GM18502 (cell line): ENCODE measurements at regions not wholly inside any gene's neighbourhood (a gene's known extent, or its start where the extent isn't known, plus 50 kb on each side); places are given as distances from the start of the nearest gene placed in this dataset.

Source experiments
- ATAC-seq: cut with Tn5 transposase; IDR thresholded peaks from one replicate; pipeline ENCODE4 v1.9.1; 2021; ENCODE audit warnings: mild to moderate bottlenecking; ENCODE audit not compliant: unreplicated experiment, poor library complexity

- ATAC-seq, result no peak
Observed at GRCh38 chr2:138170485-138170884, 206.2 kb downstream of the HNMT start.

DNA sequence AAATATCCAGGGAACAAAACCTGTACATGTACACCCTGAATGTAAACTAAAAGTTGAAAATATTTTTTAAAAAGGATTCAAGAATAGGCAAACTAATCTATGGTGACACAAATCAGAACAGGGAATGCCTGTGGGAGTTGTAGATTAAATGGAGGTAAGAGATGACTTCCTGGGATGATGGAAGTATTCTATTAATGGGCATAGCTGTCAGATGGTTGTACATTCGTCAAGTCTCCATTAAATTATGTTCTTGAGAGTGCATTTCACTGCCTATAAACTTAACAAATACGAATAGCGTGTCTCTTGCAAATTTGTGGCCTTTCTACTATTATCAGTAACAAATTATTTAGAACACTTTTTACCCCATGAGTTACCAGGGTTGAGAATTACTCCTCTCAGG, 207.0 kb downstream of the HNMT start:
- ATAC-seq, result no peak

GRCh38 chr2:138175066-138175465, 210.8 kb downstream of the HNMT start:
- ATAC-seq, result no peak

DNA sequence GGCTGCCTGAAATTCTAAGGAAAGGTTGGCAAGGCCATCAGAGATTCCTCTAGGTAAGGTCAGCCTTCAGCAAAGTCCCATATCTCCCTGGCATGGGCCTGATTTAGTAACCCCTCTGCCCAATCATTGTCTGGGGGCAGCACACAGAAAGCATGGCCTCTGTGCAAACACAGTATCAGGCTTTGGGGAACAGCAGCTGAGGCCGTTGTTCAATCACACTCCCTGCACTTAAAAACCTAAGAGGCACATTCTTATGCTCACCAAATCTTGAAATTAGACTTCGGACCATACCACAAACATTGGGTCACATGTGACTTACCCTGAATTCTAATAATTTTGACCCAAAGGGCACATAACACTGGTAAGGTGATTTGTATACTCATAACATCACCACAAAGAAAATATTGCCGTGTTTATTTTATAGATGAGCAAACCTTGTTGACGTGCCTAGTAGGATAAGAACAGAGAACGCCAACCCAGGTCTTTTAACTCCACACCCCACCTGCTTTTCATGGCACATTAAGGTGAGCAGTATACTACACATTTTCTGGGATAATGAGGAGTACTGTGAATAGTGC, 212.7 kb downstream of the HNMT start:
- no peak for ATAC-seq

- ATAC-seq, result no peak
Observed at GRCh38 chr2:138177693-138178092, 213.4 kb downstream of the HNMT start.

DNA sequence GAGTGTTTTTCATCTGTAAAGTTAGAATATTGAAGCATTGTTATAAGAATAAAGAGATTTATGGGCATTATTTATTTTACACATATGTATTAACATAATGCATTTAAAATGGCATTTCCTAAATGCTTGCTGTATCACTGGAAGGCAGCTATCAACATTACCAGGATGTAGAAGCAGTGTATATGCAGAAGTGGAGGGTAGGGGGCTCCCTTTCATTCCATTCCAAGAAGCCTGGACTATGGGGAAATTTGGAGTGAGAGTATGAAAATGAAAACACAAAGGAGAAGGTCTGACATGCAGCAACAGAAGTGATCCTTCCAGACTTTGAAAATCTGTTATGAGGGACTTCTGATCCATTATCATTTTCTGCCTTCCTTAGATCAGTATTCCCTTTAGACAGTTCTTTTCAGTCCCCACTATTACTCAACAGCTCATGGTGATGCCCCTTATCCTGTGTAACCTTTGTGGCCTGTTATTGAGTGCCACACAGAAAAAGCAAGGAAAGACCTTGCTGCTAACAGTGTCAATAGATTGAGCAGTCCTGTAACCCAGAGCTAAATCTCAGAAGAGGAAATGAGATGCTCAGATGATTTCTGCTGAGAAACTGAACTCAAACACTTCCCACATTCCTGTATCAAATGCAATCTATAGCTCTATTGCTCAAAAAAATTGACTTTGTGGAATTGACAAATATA, 216.6 kb downstream of the HNMT start:
- no peak for ATAC-seq

- ATAC-seq, result no peak
Observed at GRCh38 chr2:138182250-138182936, 218.1 kb downstream of the HNMT start.

GRCh38 chr2:138182937-138183312, 218.7 kb downstream of the HNMT start:
- ATAC-seq, result no peak

GRCh38 chr2:138183705-138184104, 219.4 kb downstream of the HNMT start:
- no peak for ATAC-seq

GRCh38 chr2:138184428-138184827, 220.2 kb downstream of the HNMT start:
- ATAC-seq, result no peak

DNA sequence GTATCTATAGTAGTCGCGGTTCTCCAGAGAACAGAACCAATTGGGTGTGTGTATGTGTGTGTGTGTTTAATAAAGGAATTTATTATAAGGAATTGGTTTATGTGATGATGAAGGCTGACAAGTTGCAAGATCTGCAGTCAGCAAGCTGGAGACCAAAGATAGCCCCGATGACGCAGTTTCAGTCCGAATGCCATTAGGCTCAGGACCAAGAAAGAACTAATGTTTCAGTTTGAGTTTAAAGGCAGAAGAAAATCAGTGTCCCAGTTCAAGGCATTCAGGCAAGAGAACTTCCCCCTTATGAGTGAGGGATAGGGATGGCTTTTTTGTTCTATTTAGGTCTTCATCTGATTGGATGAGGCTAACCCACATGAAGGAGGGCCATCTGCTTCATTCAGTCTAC, 221.6 kb downstream of the HNMT start:
- no peak for ATAC-seq

GRCh38 chr2:138187221-138187620, 222.9 kb downstream of the HNMT start:
- no peak for ATAC-seq

DNA sequence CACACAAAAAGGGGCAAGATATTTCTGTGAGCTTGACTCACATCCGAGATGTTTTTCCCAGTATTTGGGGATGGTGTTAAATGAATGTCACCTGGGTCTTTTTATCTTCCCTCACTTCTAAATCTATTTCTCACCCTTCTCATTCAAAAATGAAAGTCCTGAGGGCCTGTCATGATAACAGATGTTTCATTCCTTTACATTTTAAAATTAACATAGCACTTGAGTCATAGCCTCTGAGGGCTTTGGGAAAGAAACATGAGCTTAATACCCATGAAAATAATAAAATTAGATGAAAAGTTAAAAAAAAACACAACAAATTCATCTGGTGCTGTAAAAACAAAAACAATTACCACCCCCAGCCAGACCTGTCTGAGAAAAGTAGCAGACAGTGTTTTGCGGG, 226.7 kb downstream of the HNMT start:
- ATAC-seq, result no peak

DNA sequence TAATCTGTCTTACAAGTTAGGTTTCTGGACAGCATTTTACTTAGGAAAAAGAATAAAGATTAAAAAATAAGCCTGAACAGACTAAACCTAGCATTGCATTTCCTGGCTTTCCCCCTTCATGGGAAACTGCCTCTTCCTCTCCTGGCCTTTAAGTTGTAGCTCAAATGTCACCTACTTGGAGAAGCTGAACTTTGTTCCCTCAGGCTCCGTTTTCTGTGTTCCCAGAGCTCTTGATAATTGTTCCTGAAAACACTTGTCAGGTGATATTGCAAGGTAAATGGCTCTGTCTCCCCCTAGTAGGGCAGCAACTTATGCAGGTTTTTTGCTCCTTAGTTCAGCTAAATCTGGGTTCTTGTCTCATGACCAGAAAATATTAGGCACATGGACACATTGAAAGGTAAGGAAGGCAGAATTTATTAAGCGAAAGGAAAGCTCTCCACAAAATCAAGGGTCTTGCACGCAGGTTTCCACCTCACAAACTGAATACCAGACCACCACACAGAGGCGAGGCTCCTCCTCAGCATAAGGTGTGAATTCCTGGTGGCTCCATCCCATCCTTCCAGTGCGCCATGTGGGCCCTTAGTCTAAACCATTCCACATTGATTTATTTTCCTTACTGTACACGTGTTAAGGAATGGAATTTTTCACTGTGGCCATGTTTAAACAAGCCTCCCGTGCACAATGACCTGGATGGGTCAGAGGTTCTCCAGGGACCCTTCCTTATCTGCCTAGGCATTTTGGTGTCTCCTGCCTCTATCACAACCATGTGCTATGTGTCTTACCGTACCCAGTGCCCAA, 229.3 kb downstream of the HNMT start:
- ATAC-seq, result no peak

DNA sequence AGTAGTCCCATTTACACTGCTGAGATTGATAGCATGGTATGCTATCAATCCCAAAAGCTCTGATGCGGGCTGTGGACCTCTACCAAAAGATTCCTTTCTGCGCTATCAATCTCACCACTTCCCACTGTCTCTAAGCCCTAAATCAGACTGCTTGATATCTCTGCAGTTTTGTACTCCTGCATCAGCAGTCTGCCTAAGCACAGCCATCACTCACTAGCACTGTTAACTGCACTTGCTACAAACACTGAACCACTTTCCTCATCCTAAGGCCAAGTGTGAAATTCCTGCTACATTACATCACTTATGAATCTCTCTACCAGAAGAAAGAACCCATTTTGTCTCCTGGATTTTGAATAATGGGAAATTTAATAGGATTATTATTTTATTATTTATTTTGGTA, 237.0 kb downstream of the HNMT start:
- ATAC-seq, result no peak

DNA sequence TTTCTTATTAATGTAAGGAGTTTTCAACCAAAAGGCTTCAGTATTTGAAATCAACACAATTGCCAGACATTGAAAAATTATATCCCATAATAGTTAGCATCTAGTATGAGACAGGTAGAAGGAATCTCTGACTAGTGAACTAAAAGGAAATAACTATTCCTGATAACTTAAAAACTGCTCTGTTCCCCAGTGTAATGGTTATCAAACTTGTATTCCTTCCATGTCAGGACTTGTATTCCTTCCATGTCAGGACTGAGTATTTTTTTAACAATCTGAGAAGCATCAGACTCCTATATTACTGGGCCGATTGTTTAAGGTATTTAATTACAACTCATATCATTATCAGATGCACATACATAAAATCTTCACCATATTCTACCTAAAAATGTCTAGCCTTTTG, 238.5 kb downstream of the HNMT start:
- no peak for ATAC-seq

- ATAC-seq, result no peak
Observed at GRCh38 chr2:138205281-138205680, 241.0 kb downstream of the HNMT start.

DNA sequence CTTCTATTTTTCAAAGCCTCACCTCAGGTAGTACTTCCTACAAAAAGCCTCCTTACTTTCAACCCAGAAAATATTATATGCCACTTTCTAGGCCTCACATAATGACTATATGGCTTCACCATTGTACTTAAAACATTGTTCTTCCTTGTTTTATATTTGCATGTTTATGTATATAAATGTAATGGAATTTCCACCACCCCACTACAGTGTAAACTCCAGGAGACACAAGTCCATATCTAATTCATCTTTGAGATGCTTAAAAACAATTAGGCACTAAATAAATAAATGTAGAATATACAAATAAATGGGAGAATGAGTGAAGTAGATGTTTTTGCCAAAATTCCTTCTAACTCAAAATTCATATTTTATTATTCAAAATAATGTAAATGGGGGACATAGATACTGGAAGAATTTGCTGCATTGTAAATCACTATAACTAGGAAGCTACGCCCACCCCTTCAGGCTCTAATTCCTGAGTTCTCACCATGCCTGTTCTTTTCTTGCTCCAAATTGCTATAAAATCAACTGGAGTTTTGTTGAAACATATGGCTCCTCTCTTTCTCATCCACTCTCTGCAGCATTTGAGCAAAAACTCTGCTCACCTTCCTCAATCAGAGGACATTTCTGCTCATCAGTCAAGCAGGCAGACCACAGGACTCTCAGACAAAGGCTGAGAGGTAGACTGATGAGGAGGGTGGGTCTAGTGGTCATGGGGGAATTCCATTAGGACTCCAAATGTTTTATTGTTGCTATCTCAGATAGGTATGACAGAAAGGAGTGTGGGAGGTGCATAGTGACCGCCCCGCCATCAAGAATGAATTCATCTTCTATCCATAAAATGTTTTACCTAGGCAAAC, 243.0 kb downstream of the HNMT start:
- no peak for ATAC-seq

- no peak for ATAC-seq
Observed at GRCh38 chr2:138209009-138209408, 244.7 kb downstream of the HNMT start.

- no peak for ATAC-seq
Observed at GRCh38 chr2:138210487-138210886, 246.2 kb downstream of the HNMT start.
